ENCODE measurements at regions not wholly inside any gene's neighbourhood (a gene's known extent, or its start where the extent isn't known, plus 50 kb on each side); places are given as distances from the start of the nearest gene placed in this dataset.
"Not testable (repeated sequence)": the region's sequence is repeated elsewhere in the genome, so short reads cannot be mapped to it uniquely, and the experiment has no call there.

GRCh38 chr11:71089571-71089970 is 162.8 kb downstream of the SHANK2 start:
- no peak overlapping the region for H3K4me3 Mint-ChIP-seq
- TF ChIP-seq, protein P1, sequence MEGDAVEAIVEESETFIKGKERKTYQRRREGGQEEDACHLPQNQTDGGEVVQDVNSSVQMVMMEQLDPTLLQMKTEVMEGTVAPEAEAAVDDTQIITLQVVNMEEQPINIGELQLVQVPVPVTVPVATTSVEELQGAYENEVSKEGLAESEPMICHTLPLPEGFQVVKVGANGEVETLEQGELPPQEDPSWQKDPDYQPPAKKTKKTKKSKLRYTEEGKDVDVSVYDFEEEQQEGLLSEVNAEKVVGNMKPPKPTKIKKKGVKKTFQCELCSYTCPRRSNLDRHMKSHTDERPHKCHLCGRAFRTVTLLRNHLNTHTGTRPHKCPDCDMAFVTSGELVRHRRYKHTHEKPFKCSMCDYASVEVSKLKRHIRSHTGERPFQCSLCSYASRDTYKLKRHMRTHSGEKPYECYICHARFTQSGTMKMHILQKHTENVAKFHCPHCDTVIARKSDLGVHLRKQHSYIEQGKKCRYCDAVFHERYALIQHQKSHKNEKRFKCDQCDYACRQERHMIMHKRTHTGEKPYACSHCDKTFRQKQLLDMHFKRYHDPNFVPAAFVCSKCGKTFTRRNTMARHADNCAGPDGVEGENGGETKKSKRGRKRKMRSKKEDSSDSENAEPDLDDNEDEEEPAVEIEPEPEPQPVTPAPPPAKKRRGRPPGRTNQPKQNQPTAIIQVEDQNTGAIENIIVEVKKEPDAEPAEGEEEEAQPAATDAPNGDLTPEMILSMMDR (conservative IDR thresholded peaks at IDR 0.05) = no peak
- no peaks in the 10 kb centered on the region for H3K9me3 Mint-ChIP-seq
- H3K27me3 Mint-ChIP-seq = no peaks in the 10 kb centered on the region
- peaks cover 3% of the 10 kb centered on the region for H3K36me3 Mint-ChIP-seq
- no peaks in the 10 kb centered on the region for H3K4me1 Mint-ChIP-seq (ENCODE audit: unreplicated experiment)
- no peak for DNase-seq (ENCODE audit: extremely low spot score, unreplicated experiment)
- peak overlapping the region; percentile 5 for H3K27ac Mint-ChIP-seq

GRCh38 chr11:71088314-71089215 is 163.8 kb downstream of the SHANK2 start:
- H3K36me3 Mint-ChIP-seq; H3K9me3 Mint-ChIP-seq; H3K4me1 Mint-ChIP-seq (ENCODE audit: unreplicated experiment); DNase-seq (ENCODE audit: extremely low spot score, unreplicated experiment); H3K27me3 Mint-ChIP-seq; H3K4me3 Mint-ChIP-seq; H3K27ac Mint-ChIP-seq: not testable (repeated sequence)

DNA sequence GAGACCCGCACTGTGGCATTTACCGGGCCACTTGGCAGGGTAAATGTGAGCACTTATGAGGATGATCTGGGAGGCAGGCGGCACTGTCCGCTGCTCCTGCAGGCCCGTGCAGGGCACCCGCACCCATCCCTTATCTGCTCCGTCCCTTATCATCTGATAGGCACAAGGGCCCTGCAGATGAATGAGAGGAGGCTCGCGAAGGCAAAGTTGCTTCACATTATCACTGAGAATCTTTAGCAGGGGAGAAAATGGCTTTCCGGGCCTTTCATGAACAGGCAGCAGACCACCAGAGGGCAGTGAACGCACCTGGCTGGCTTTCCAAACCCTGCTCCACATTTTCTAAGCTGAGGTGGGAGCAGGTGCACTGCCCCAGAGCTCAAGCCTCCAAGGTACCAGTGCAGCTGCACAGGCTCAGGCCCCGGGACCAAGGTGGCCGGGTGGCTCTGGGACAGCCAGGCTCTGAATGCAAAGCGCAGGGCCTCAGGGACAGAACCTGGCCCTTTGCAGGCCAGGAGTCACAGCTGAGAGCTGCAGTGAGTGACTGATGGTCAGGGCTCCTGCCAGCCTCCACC is 165.6 kb downstream of the SHANK2 start:
- no peaks in the 10 kb centered on the region for H3K27me3 Mint-ChIP-seq
- TF ChIP-seq, protein P1 (conservative IDR thresholded peaks at IDR 0.05) = peak; percentile 79
- no peaks in the 10 kb centered on the region for H3K36me3 Mint-ChIP-seq
- H3K4me1 Mint-ChIP-seq (ENCODE audit: unreplicated experiment) = no peaks in the 10 kb centered on the region
- no peaks in the 10 kb centered on the region for H3K9me3 Mint-ChIP-seq
- H3K4me3 Mint-ChIP-seq = no peak overlapping the region
- DNase-seq (ENCODE audit: extremely low spot score, unreplicated experiment) = no peak
- no peak overlapping the region for H3K27ac Mint-ChIP-seq

DNA sequence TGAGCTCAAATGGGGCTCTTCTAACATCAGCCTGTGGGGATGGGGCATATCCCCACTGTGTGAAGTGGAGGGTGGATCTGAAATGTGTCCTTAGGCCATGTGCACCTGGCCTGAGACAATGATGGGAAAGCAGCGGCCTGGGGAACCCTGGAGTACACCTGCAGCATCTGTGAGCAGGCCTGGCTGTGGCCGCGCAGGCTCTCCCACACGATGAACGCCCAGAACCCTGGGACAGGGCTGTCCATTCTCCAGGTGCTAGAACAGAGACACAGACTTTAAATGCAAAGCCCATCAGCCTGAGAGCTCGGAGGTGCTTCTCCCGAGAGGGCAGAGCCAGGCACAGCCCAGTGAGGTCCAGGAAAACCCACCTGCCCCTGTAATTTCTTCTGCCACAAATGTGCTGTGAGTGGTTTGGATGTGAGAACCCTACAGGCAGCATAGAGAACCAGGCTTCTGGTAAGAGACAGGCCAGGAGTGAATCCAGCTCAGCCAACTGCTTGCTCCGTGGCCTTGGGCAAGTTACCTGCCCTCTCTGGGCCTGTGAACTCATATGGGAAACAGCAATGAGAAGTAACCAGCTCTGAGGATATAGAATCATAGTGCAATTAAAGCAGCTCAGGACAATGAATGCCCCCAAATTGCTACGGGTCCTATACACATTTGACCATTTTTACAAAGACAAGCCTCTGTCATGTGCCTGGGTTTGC is 167.9 kb downstream of the SHANK2 start:
- no peaks in the 10 kb centered on the region for H3K36me3 Mint-ChIP-seq
- H3K9me3 Mint-ChIP-seq = no peaks in the 10 kb centered on the region
- TF ChIP-seq, protein P1 (conservative IDR thresholded peaks at IDR 0.05) = no peak
- H3K4me1 Mint-ChIP-seq (ENCODE audit: unreplicated experiment) = no peaks in the 10 kb centered on the region
- H3K27ac Mint-ChIP-seq = no peak overlapping the region
- H3K4me3 Mint-ChIP-seq = no peak overlapping the region
- no peaks in the 10 kb centered on the region for H3K27me3 Mint-ChIP-seq
- no peak for DNase-seq (ENCODE audit: extremely low spot score, unreplicated experiment)

DNA sequence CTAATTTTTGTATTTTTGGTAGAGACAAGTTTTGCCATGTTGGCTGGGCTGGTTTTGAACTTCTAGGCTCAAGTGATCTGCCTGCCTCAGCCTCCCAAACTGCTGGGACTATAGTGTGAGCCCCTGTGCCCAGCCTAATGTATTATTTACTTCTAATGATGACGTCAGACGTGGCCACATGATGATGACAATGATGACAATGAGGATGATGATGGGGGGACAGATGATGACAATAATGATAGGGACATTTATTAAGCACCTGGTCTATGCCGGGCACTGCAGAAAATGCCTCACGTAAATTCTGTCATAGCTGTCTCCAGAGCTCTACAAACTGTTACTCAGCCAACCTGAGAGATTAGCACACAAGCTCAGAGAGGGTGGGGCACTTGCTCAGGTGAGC is 169.3 kb downstream of the SHANK2 start:
- TF ChIP-seq, protein P1 (conservative IDR thresholded peaks at IDR 0.05) = no peak
- DNase-seq (ENCODE audit: extremely low spot score, unreplicated experiment) = no peak
- Mint-ChIP-seq H3K27me3 (no peaks in the 10 kb centered on the region), H3K36me3 (peaks cover 3% of the 10 kb centered on the region), H3K4me1 (ENCODE audit: unreplicated experiment) (no peaks in the 10 kb centered on the region), H3K9me3 (no peaks in the 10 kb centered on the region), H3K4me3 (no peak overlapping the region), H3K27ac (no peak overlapping the region)

- Mint-ChIP-seq H3K4me1 (ENCODE audit: unreplicated experiment) (no peaks in the 10 kb centered on the region), H3K27me3 (no peaks in the 10 kb centered on the region), H3K36me3 (peaks cover 3% of the 10 kb centered on the region), H3K4me3 (no peak overlapping the region), H3K9me3 (no peaks in the 10 kb centered on the region), H3K27ac (no peak overlapping the region)
- no peak for DNase-seq (ENCODE audit: extremely low spot score, unreplicated experiment)
- TF ChIP-seq, protein P1 (conservative IDR thresholded peaks at IDR 0.05) = no peak
Observed at GRCh38 chr11:71082454-71082853, 169.9 kb downstream of the SHANK2 start.
